ENCODE measurements at regions not wholly inside any gene's neighbourhood (a gene's known extent, or its start where the extent isn't known, plus 50 kb on each side); places are given as distances from the start of the nearest gene placed in this dataset.

- DNase-seq (ENCODE audit: low spot score in 2 of 2) (no peak), FAIRE-seq (no peak)
These were observed 177.2 kb downstream of the KCNA5 start for GRCh38 chr12:5220835-5221234.

DNA sequence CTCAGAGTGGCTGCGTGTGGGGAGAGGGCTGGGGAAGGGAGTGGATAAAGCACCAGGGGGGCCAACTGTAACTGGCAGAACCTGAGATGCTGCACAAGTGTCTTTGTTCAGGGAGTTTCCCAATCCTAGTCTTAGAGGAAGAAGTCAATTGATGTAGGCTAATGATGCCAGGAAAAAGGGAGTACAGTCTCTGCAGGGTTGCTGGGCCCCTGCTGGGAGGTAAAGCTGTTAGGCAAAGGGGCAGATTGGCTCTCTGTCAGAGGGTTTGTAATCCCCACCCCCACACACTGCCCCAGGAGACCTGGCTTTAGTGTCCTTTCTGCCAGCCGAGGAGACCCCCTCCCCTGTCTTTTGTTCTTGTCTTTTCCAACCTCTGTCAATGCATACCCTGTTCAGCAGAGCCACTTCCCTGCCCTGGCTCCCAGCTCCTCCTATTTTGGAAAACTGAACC lies 178.4 kb downstream of the KCNA5 start:
- DNase-seq (ENCODE audit: low spot score in 2 of 2) (no peak), FAIRE-seq (no peak)

DNA sequence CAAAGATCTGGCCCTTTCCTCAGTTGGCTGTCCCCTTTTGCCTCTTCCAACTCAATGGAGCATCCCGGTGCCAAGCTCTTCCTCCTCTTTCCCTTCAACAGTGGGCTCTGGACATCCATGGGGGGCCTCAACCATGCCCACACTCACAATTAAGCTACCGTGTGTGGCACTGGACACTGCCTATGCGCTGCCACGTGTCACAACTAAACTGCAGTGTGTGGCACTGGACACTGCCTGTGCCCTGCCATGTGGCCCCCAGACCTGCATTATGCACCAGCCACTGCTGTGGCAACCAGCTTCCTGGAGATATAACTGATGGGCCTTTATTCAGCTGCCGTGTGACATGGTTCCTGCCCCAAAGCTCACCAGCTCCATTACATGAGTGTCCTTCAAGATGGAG lies 179.1 kb downstream of the KCNA5 start:
- FAIRE-seq (no peak), DNase-seq (ENCODE audit: low spot score in 2 of 2) (no peak)

- FAIRE-seq (no peak), DNase-seq (ENCODE audit: low spot score in 2 of 2) (no peak)
These were observed 180.2 kb downstream of the KCNA5 start for GRCh38 chr12:5223881-5224280.

DNA sequence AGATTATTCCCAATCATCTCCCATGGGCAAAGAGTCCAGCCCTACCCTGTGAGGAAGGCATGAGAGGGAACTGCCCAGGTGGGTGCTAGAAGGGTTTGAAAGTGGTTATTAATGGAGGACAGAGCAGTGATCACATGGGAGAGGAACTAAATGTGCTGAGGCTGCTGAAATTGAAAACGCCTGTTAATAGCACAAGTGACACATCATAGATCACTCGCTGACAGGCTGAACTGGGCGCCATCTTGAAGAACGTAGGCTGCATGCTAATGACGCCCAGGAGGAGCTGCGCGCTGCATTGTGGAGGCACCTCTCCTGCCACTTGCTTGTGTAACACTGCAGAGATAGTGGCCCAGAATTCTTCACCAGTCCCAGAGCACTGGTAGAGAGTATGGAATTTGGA lies 182.9 kb downstream of the KCNA5 start:
- FAIRE-seq (no peak), DNase-seq (ENCODE audit: low spot score in 2 of 2) (no peak)

DNA sequence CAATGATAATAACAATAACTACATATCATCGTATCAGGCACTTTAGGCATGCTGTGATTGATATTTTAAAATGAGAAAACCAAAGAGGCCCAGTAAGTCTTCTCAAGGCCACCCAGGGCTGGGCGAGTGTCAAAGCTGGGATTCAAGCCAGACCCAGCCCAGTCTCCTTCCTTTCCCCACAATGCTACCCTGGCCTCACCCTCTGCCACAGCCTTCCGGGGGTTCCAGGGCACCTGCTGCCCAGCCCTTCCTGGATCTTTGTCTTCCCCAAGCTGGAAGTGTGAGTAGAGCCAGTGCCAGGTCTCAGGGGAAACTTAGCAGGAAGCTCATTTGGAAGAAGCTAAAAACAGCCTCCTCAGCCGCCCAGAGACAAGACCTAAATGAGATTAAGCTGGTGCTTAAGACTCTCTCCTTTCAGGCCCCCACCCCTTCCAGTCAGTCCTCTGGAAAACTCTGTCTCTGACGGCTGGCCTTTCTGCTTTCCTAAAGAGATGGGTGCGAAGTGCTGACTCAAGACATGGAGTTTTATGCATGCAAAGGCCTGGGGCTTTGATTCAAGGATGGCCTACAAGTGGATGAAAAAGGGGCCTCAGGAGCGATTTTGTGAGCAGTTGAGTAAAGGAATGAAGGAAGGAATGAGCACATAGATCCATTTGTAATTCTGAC lies 184.2 kb downstream of the KCNA5 start:
- no peak for DNase-seq (ENCODE audit: low spot score in 2 of 2)
- FAIRE-seq: no peak

DNA sequence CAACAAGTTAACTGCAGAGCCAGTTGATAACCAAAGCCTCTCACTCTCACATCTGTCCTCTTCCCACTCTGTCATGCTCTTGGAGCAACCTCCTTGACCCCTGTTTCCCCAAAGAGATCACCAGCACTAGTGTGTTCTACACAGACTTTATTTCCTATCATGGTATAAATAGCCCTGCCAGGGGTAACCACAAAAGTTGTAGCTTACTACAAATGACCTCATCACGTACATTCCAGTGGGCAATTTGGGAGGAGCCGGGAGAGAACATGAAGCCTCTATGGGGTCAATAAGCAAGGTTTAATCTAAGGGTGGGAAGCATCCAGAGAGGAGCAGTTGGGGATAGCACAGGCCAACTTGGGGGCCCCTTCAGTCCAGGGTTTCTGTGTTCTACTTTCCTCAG lies 186.5 kb downstream of the KCNA5 start:
- no peak for DNase-seq (ENCODE audit: low spot score in 2 of 2)
- no peak for FAIRE-seq

DNA sequence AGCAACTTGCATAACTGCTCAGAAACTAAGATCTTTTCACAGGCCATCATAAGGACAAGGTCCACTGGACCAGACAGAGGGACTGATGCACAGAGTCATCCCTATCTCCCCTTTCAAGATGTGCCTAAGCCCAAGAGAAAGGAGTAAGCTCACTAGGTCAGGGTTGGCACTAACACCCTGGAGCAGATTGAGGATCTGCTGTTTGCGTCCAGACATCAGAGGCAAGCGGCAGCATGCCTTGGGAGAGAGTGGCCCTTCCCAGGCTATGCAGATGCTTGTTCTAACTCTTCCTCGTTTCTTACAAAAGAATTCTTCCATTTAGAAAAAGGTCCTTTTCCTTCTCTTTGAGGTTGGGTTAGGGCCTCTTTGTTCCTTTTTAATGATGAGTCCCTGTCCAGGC lies 187.2 kb downstream of the KCNA5 start:
- DNase-seq (ENCODE audit: low spot score in 2 of 2) (no peak), FAIRE-seq (no peak)

- DNase-seq (ENCODE audit: low spot score in 2 of 2) (no peak), FAIRE-seq (no peak)
These were observed 188.6 kb downstream of the KCNA5 start for GRCh38 chr12:5232291-5232690.

- FAIRE-seq: no peak
These were observed 189.3 kb downstream of the KCNA5 start for GRCh38 chr12:5232826-5233500.

GRCh38 chr12:5236022-5236640 lies 192.5 kb downstream of the KCNA5 start:
- no peak for DNase-seq (ENCODE audit: low spot score in 2 of 2)
- peak; percentile 79 for FAIRE-seq

More at GRCh38 chr12:5232826-5233500, 189.3 kb downstream of the KCNA5 start:
- DNase-seq (ENCODE audit: low spot score in 2 of 2): no peak

GRCh38 chr12:5242440-5242839 lies 189.5 kb upstream of the NTF3 start:
- FAIRE-seq (no peak), DNase-seq (ENCODE audit: low spot score in 2 of 2) (no peak)

GRCh38 chr12:5243014-5243413 lies 188.9 kb upstream of the NTF3 start:
- FAIRE-seq: no peak
- no peak for DNase-seq (ENCODE audit: low spot score in 2 of 2)

DNA sequence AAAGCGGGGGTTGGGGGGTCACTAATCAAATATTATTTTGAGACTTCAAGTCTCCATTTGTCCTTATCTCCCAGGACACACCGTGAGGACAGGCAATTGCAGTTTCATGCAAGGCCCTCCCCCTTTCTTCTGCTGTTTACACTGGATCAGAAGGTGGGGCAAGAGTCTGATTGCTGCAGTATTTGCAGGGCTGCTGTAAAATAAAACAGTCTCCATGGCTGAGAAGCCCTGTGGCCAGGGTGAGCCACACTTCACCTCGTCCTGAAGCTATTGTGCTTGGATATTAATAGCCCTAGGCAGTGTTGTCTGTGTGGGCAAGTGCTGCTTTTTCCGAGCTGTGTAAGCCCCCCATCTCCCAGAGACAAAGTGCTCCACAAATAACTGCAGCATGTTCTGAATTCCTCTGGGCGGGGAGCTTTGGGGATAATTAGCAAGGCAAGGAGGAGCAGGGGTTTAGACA lies 187.4 kb upstream of the NTF3 start:
- DNase-seq (ENCODE audit: low spot score in 2 of 2) (no peak), FAIRE-seq (no peak)

GRCh38 chr12:5246196-5246595 lies 185.7 kb upstream of the NTF3 start:
- no peak for DNase-seq (ENCODE audit: low spot score in 2 of 2)
- FAIRE-seq: no peak

GRCh38 chr12:5247144-5247543 lies 184.8 kb upstream of the NTF3 start:
- DNase-seq (ENCODE audit: low spot score in 2 of 2) (no peak), FAIRE-seq (no peak)

- DNase-seq (ENCODE audit: low spot score in 2 of 2): no peak
- no peak for FAIRE-seq
These were observed 183.7 kb upstream of the NTF3 start for GRCh38 chr12:5248230-5248629.

- no peak for DNase-seq (ENCODE audit: low spot score in 2 of 2)
- FAIRE-seq: no peak
These were observed 182.8 kb upstream of the NTF3 start for GRCh38 chr12:5248999-5249526.

GRCh38 chr12:5251092-5251491 lies 180.8 kb upstream of the NTF3 start:
- DNase-seq (ENCODE audit: low spot score in 2 of 2): no peak
- no peak for FAIRE-seq

- DNase-seq (ENCODE audit: low spot score in 2 of 2) (no peak), FAIRE-seq (peak; percentile 23)
These were observed 180.1 kb upstream of the NTF3 start for GRCh38 chr12:5251786-5252185.

DNA sequence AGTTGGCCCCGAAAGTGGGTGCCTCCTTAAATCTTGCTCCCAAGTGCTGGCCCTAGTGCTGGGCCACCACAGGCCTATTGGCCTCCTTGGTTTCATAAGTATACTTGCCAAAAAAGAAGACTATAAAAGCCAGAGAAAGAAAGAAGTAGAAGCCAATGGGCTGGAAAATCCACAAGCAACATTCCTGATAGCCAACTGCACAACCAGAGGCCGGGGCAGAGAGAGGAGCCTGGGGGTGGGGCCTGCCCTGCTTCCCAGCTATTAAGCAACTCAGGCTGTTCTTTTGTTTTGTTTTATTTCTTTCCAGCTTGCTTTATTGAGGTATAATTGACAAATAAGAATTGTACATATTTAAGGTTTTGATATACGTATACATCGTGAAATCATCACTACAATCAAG lies 177.2 kb upstream of the NTF3 start:
- FAIRE-seq: no peak
- peak in 1 of 2 donors; percentile 3 for DNase-seq (ENCODE audit: low spot score in 2 of 2)
